Stomach (tissue), 8 donors: ENCODE measurements at regions not wholly inside any gene's neighbourhood (a gene's known extent, or its start where the extent isn't known, plus 50 kb on each side); places are given as distances from the start of the nearest gene placed in this dataset.

Experiments used
- DNase-seq, 2 donors: peaks; one replicate each; pipeline versions ENCODE4 v3.0.0 to v3.0.0-alpha.2; 2013 to 2019
- H3K27ac ChIP-seq, 5 donors: fragments of 200-600 bp in 4 of 5; sonication (generic) in 4 of 5; one replicate each; pipeline ENCODE4 v1.5.1; 2013 to 2019; ENCODE audit warnings: mild to moderate bottlenecking in 1 of 5, moderate library complexity in 1 of 5
- H3K27me3 ChIP-seq, 3 donors: fragments of 200-600 bp; sonication (generic); one replicate each; pipeline ENCODE4 v1.5.1; 2017 to 2019; ENCODE audit warnings: mixed run types in 1 of 3
- H3K36me3 ChIP-seq, 4 donors: fragments of 200-600 bp; sonication (generic); 1 replicate in 3 of 4; 2 replicates in 1 of 4; pipeline ENCODE4 v1.5.1; 2016 to 2019
- H3K4me1 ChIP-seq, 4 donors: fragments of 200-600 bp; sonication (generic); one replicate each; pipeline ENCODE4 v1.5.1; 2016 to 2019
- H3K4me3 ChIP-seq, 4 donors: fragments of 200-600 bp; sonication (generic) in 3 of 4; one replicate each; pipeline ENCODE4 v1.5.1; 2016 to 2019; ENCODE audit warnings: mild to moderate bottlenecking in 1 of 4
- H3K9me3 ChIP-seq, 4 donors: fragments of 200-600 bp; sonication (generic); one replicate each; pipeline ENCODE4 v1.5.1; 2016 to 2019
- CTCF ChIP-seq, 7 experiments: fragments of 450-650 bp in 4 of 7; fragments of 200-600 bp in 3 of 7; sonication (generic) in 3 of 7; IDR thresholded peaks; one replicate each; pipeline ENCODE4 v1.5.1; 2016 to 2019; ENCODE audit warnings: antibody characterized with exemption in 7 of 7, control low read depth in 2 of 7, mild to moderate bottlenecking in 1 of 7
- EP300 ChIP-seq: sonication (generic); formaldehyde crosslinking; IDR thresholded peaks from one replicate; pipeline ENCODE4 v1.6.1; 2017; ENCODE audit warnings: antibody characterized with exemption
- POLR2A ChIP-seq, 4 donors: fragments of 450-650 bp; IDR thresholded peaks; one replicate each; pipeline ENCODE4 v1.6.1; 2016; ENCODE audit warnings: antibody characterized with exemption in 4 of 4, control low read depth in 2 of 4, mild to moderate bottlenecking in 1 of 4, moderate library complexity in 1 of 4
- POLR2AphosphoS5 ChIP-seq, 3 donors: sonication (generic); formaldehyde crosslinking; IDR thresholded peaks; one replicate each; pipeline ENCODE4 v1.6.1; 2016; ENCODE audit warnings: antibody characterized with exemption in 3 of 3
- WGBS, 5 donors: extraction: QIAGEN DNeasy Blood & Tissue Kit in 3 of 5; methylation state at CpG; one replicate each; pipeline versions ENCODE4 v1.1.5 to v1.1.7; 2013 to 2018; 5-methylcytosine and 5-hydroxymethylcytosine counted together
- intact Hi-C: fragments of 100-400 bp; cut with DNase I; formaldehyde crosslinking; loops from one replicate; pipeline ENCODE4 v1.15.1; 2023; ENCODE audit warnings: low total_unique reads
- donor health status: healthy with polysubstance abuse.
- donor health status: Bipolar disorder and iron deficiency.
- donor health status: healthy.

GRCh38 chr2:134108113-134108512, 145.8 kb upstream of the MGAT5 start:
- TF ChIP-seq EP300: no peak
- TF ChIP-seq POLR2A (IDR thresholded peaks at IDR 0.05): no peak
- no peak for TF ChIP-seq POLR2AphosphoS5 (IDR thresholded peaks at IDR 0.05)
- TF ChIP-seq CTCF (IDR thresholded peaks at IDR 0.05): no peak

GRCh38 chr2:134109246-134109645, 144.6 kb upstream of the MGAT5 start:
- no peak overlapping the region for H3K4me3 ChIP-seq
- no peak overlapping the region for H3K27ac ChIP-seq
- no peaks in the 10 kb centered on the region for H3K27me3 ChIP-seq
- no peak for TF ChIP-seq CTCF (IDR thresholded peaks at IDR 0.05)
- no peak for TF ChIP-seq EP300
- TF ChIP-seq POLR2A (IDR thresholded peaks at IDR 0.05): no peak
- no peak for TF ChIP-seq POLR2AphosphoS5 (IDR thresholded peaks at IDR 0.05)
- no peak for DNase-seq
- intact Hi-C loops: no loop called here
- 93 to 99% (median 97%) methylated on average over 11 to 17 of the region's 17 CpGs for WGBS, 5 donors
- H3K9me3 ChIP-seq: peaks cover 5 to 10% (median 6%) of the 10 kb centered on the region in 4 donors
- H3K4me1 ChIP-seq: peaks cover 0 to 3% (median 1%) of the 10 kb centered on the region in 4 donors
- H3K36me3 ChIP-seq: no peaks in the 10 kb centered on the region

More at GRCh38 chr2:134108113-134108512, 145.8 kb upstream of the MGAT5 start:
- DNase-seq: no peak
- intact Hi-C loops: no loop called here
- H3K36me3 ChIP-seq: no peaks in the 10 kb centered on the region
- no peak overlapping the region for H3K27ac ChIP-seq
- no peak overlapping the region for H3K4me3 ChIP-seq
- peaks cover 0 to 13% (median 2%) of the 10 kb centered on the region in 4 donors for H3K4me1 ChIP-seq
- peaks cover 5 to 10% (median 6%) of the 10 kb centered on the region in 4 donors for H3K9me3 ChIP-seq
- 83 to 92% (median 86%) methylated on average over 4 of the region's 4 CpGs for WGBS, 5 donors
- no peaks in the 10 kb centered on the region for H3K27me3 ChIP-seq

GRCh38 chr2:134109725-134110124, 144.1 kb upstream of the MGAT5 start:
- H3K9me3 ChIP-seq: peaks cover 5 to 10% (median 6%) of the 10 kb centered on the region in 4 donors
- H3K27me3 ChIP-seq: no peaks in the 10 kb centered on the region
- WGBS, 5 donors: 89 to 97% (median 91%) methylated on average over 10 to 13 of the region's 13 CpGs
- H3K36me3 ChIP-seq: no peaks in the 10 kb centered on the region
- no peak overlapping the region for H3K4me3 ChIP-seq
- intact Hi-C loops: loop anchor here (10.0 kb wide), 1 partner anchor 345 kb away; no protein-coding TSS in a partner anchor
- H3K27ac ChIP-seq: no peak overlapping the region
- TF ChIP-seq CTCF (IDR thresholded peaks at IDR 0.05) (no peak), POLR2AphosphoS5 (IDR thresholded peaks at IDR 0.05) (no peak), EP300 (no peak), POLR2A (IDR thresholded peaks at IDR 0.05) (no peak)
- no peaks in the 10 kb centered on the region for H3K4me1 ChIP-seq
- no peak for DNase-seq

GRCh38 chr2:134110532-134110931, 143.3 kb upstream of the MGAT5 start:
- no peaks in the 10 kb centered on the region for H3K27me3 ChIP-seq
- H3K4me1 ChIP-seq: no peaks in the 10 kb centered on the region
- no peaks in the 10 kb centered on the region for H3K36me3 ChIP-seq
- 91 to 98% (median 95%) methylated on average over 3 of the region's 3 CpGs for WGBS, 5 donors
- TF ChIP-seq EP300 (no peak), POLR2A (IDR thresholded peaks at IDR 0.05) (no peak), CTCF (IDR thresholded peaks at IDR 0.05) (no peak), POLR2AphosphoS5 (IDR thresholded peaks at IDR 0.05) (no peak)
- no peak overlapping the region for H3K4me3 ChIP-seq
- peaks cover 5 to 10% (median 6%) of the 10 kb centered on the region in 4 donors for H3K9me3 ChIP-seq
- intact Hi-C loops: loop anchor here (10.0 kb wide), 1 partner anchor 344 kb away; no protein-coding TSS in a partner anchor
- H3K27ac ChIP-seq: no peak overlapping the region
- DNase-seq: no peak
